ENCODE measurements at regions not wholly inside any gene's neighbourhood (a gene's known extent, or its start where the extent isn't known, plus 50 kb on each side); places are given as distances from the start of the nearest gene placed in this dataset.

DNA sequence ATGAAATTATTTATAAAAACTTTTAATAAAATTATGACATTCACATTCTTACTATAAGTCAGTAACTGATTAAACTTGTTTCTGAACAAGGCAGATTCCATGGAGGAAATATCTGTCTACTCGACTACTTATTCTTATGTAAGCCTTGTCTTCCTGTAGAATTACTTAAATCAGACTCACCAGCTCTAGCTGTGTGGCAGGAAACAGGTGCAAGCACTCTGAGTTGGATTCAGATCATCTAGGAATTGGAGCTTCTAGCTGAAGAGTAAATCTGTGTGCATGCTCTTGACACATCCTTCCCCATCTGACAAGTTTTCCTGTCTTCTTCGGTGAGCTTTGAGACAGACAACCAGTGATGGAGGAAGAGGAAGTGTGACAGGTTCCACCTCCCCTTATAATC, 284.7 kb downstream of the TRIB2 start:
- DNase-seq, result no peak
- peaks cover 25% of the 10 kb centered on the region for H3K4me1 Mint-ChIP-seq (ENCODE audit: low read depth)
- H3K27ac Mint-ChIP-seq, result no peak overlapping the region
- H3K9me3 Mint-ChIP-seq, result no peaks in the 10 kb centered on the region
- no peaks in the 10 kb centered on the region for H3K36me3 Mint-ChIP-seq (ENCODE audit: low read depth)
- no peak overlapping the region for H3K4me3 Mint-ChIP-seq
- no peak for TF ChIP-seq CTCF (IDR thresholded peaks at IDR 0.05)
- no peaks in the 10 kb centered on the region; the same call in 1 of the 2 replicates for H3K27me3 Mint-ChIP-seq (ENCODE audit: insufficient read depth)

GRCh38 chr2:13002536-13003331, 286.0 kb downstream of the TRIB2 start:
- Mint-ChIP-seq H3K27ac (no peak overlapping the region), H3K27me3 (ENCODE audit: insufficient read depth) (no peaks in the 10 kb centered on the region; the same call in 1 of the 2 replicates), H3K36me3 (ENCODE audit: low read depth) (no peaks in the 10 kb centered on the region), H3K9me3 (no peaks in the 10 kb centered on the region), H3K4me1 (ENCODE audit: low read depth) (peaks cover 38% of the 10 kb centered on the region), H3K4me3 (no peak overlapping the region)
- TF ChIP-seq CTCF (IDR thresholded peaks at IDR 0.05), result no peak
- no peak for DNase-seq

GRCh38 chr2:13003500-13003899, 286.8 kb downstream of the TRIB2 start:
- H3K4me3 Mint-ChIP-seq, result no peak overlapping the region
- no peak overlapping the region for H3K27ac Mint-ChIP-seq
- H3K4me1 Mint-ChIP-seq (ENCODE audit: low read depth), result peaks cover 39% of the 10 kb centered on the region
- no peak for TF ChIP-seq CTCF (IDR thresholded peaks at IDR 0.05)
- no peaks in the 10 kb centered on the region for H3K9me3 Mint-ChIP-seq
- no peaks in the 10 kb centered on the region; the same call in 1 of the 2 replicates for H3K27me3 Mint-ChIP-seq (ENCODE audit: insufficient read depth)
- H3K36me3 Mint-ChIP-seq (ENCODE audit: low read depth), result no peaks in the 10 kb centered on the region
- peak; percentile 40 for DNase-seq

- Mint-ChIP-seq H3K4me3 (no peak overlapping the region), H3K4me1 (ENCODE audit: low read depth) (peaks cover 47% of the 10 kb centered on the region), H3K9me3 (no peaks in the 10 kb centered on the region)
These were observed 288.3 kb downstream of the TRIB2 start for GRCh38 chr2:13005048-13005447.

GRCh38 chr2:13005761-13006335, 289.1 kb downstream of the TRIB2 start:
- Mint-ChIP-seq H3K9me3 (no peaks in the 10 kb centered on the region), H3K27ac (no peak overlapping the region)

More at GRCh38 chr2:13005048-13005447, 288.3 kb downstream of the TRIB2 start:
- Mint-ChIP-seq H3K36me3 (ENCODE audit: low read depth) (no peaks in the 10 kb centered on the region), H3K27ac (no peak overlapping the region), H3K27me3 (ENCODE audit: insufficient read depth) (no peaks in the 10 kb centered on the region; the same call in 1 of the 2 replicates)
- TF ChIP-seq CTCF (IDR thresholded peaks at IDR 0.05), result no peak
- no peak for DNase-seq

More at GRCh38 chr2:13005761-13006335, 289.1 kb downstream of the TRIB2 start:
- Mint-ChIP-seq H3K36me3 (ENCODE audit: low read depth) (no peaks in the 10 kb centered on the region), H3K4me1 (ENCODE audit: low read depth) (peaks cover 40% of the 10 kb centered on the region), H3K27me3 (ENCODE audit: insufficient read depth) (no peaks in the 10 kb centered on the region; the same call in 1 of the 2 replicates), H3K4me3 (no peak overlapping the region)
- DNase-seq, result no peak
- TF ChIP-seq CTCF (IDR thresholded peaks at IDR 0.05), result no peak
